ENCODE measurements at regions not wholly inside any gene's neighbourhood (a gene's known extent, or its start where the extent isn't known, plus 50 kb on each side); places are given as distances from the start of the nearest gene placed in this dataset.

- Histone ChIP-seq H3K18ac (ENCODE audit: insufficient read length, low read depth, low read length) (no peak overlapping the region), H2BK15ac (ENCODE audit: low read depth, low read length) (no peak overlapping the region), H4K91ac (ENCODE audit: insufficient read length, low read depth, low read length) (no peak overlapping the region), H2BK12ac (ENCODE audit: insufficient read length, low read depth, low read length) (no peak overlapping the region), H3K79me2 (ENCODE audit: insufficient read depth, low read length) (no peaks in the 10 kb centered on the region), H3K4me1 (ENCODE audit: insufficient read depth, low read length) (peaks cover 4% of the 10 kb centered on the region; the same call in 1 of the 2 replicates), H3K23me2 (ENCODE audit: insufficient read length, low read depth, low read length, poor library complexity, severe bottlenecking) (no peaks in the 10 kb centered on the region), H2BK5ac (ENCODE audit: insufficient read length, low read length) (no peak overlapping the region), H3K27me3 (ENCODE audit: insufficient read depth, low read length) (no peaks in the 10 kb centered on the region), H2AK5ac (ENCODE audit: insufficient read length, low read length) (no peak overlapping the region), H3K79me1 (ENCODE audit: insufficient read depth, low read depth, low read length, poor library complexity, severe bottlenecking) (no peaks in the 10 kb centered on the region), H3K9me3 (ENCODE audit: control insufficient read depth, low read depth, low read length) (no peaks in the 10 kb centered on the region), H3K23ac (ENCODE audit: insufficient read length, low read depth, low read length) (no peak overlapping the region), H2BK20ac (ENCODE audit: low read depth, low read length, poor library complexity, severe bottlenecking) (no peak overlapping the region), H2AFZ (ENCODE audit: low read length) (no peak overlapping the region), H4K20me1 (ENCODE audit: control insufficient read depth, insufficient read depth, insufficient read length) (no peaks in the 10 kb centered on the region), H3T11ph (ENCODE audit: low read length) (no peak overlapping the region), H4K8ac (replicated peaks; ENCODE audit: insufficient read length, low read depth, low read length) (no peak overlapping the region), H4K5ac (ENCODE audit: insufficient read length, low read depth, low read length) (no peak overlapping the region), H3K4ac (ENCODE audit: low read depth, low read length) (no peak overlapping the region), H3K9ac (ENCODE audit: extremely low read depth, insufficient read length, low read length) (no peak overlapping the region), H3K4me2 (ENCODE audit: insufficient read depth, insufficient read length, low read length) (no peak overlapping the region), H3K56ac (ENCODE audit: insufficient read length, low read depth, low read length) (no peak overlapping the region), H3K14ac (ENCODE audit: insufficient read depth, low read length) (no peak overlapping the region), H2BK120ac (ENCODE audit: low read depth, low read length, poor library complexity, severe bottlenecking) (no peak overlapping the region), H3K27ac (ENCODE audit: insufficient read length, low read depth, low read length) (no peak overlapping the region)
- H3K27ac Mint-ChIP-seq, result no peak overlapping the region
- H3K9me3 Mint-ChIP-seq, result no peaks in the 10 kb centered on the region
- H3K4me3 Mint-ChIP-seq, result no peak overlapping the region
- H3K4me1 Mint-ChIP-seq, result peaks cover 21 to 23% of the 10 kb centered on the region in 2 experiments
- WGBS (ENCODE audit: extremely low coverage, insufficient read length, low lambda C conversion rate), result no CpG with 5 or more reads among the region's 1 CpG
- H3K36me3 Mint-ChIP-seq (ENCODE audit: insufficient read depth in 1 of 3, low read depth in 3 of 3), result 0 out of 7 replicates have a peak, but pooled peaks cover 0 to 4% (median 0%) of the 10 kb centered on the region in 3 experiments
- DNase-seq, result no peak
- TF ChIP-seq, protein P1, sequence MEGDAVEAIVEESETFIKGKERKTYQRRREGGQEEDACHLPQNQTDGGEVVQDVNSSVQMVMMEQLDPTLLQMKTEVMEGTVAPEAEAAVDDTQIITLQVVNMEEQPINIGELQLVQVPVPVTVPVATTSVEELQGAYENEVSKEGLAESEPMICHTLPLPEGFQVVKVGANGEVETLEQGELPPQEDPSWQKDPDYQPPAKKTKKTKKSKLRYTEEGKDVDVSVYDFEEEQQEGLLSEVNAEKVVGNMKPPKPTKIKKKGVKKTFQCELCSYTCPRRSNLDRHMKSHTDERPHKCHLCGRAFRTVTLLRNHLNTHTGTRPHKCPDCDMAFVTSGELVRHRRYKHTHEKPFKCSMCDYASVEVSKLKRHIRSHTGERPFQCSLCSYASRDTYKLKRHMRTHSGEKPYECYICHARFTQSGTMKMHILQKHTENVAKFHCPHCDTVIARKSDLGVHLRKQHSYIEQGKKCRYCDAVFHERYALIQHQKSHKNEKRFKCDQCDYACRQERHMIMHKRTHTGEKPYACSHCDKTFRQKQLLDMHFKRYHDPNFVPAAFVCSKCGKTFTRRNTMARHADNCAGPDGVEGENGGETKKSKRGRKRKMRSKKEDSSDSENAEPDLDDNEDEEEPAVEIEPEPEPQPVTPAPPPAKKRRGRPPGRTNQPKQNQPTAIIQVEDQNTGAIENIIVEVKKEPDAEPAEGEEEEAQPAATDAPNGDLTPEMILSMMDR (conservative IDR thresholded peaks at IDR 0.05), result no peak
- H3K27me3 Mint-ChIP-seq (ENCODE audit: low read depth), result 0 out of 2 replicates have a peak, but pooled peaks cover 2% of the 10 kb centered on the region
Measured at GRCh38 chr20:4550740-4551139, 135.5 kb upstream of the PRNP start.

Data from H9 (cell line).